ENCODE measurements at regions not wholly inside any gene's neighbourhood (a gene's known extent, or its start where the extent isn't known, plus 50 kb on each side); places are given as distances from the start of the nearest gene placed in this dataset.

DNA sequence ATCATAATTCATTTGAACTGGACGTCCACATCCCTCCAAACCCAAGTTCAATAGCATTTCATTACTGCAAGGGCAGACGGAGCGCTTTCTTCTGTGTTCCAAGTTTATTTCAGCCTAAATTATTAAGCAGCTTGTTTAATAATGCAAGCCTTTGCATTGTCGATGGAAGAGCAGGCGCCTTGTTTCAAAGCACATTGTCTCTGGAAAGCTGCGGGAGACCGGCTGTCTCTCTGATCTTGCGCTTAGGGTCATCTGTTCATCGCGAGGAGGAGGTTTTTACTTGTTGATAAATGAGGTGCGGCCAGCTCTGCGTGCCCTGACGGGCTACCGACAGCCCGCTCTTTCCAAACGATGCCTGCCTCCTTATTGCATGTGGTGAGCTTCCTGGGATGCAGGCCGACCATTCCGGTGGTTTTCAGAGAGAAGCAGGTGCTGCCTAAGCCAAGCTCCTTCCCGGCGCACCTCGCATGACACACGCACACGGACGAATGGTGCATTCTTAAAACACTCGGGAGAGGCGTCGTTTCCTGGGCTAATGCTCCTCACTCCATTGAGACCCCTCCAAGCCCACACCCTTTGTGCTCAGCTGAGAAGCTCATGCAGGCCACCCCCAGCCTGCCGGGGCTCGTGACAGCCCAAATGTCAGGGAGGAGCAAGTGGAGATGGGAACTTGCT is 456.9 kb downstream of the BRD1 start:
- no peak for DNase-seq (ENCODE audit: low read depth)
- TF ChIP-seq, protein P1, sequence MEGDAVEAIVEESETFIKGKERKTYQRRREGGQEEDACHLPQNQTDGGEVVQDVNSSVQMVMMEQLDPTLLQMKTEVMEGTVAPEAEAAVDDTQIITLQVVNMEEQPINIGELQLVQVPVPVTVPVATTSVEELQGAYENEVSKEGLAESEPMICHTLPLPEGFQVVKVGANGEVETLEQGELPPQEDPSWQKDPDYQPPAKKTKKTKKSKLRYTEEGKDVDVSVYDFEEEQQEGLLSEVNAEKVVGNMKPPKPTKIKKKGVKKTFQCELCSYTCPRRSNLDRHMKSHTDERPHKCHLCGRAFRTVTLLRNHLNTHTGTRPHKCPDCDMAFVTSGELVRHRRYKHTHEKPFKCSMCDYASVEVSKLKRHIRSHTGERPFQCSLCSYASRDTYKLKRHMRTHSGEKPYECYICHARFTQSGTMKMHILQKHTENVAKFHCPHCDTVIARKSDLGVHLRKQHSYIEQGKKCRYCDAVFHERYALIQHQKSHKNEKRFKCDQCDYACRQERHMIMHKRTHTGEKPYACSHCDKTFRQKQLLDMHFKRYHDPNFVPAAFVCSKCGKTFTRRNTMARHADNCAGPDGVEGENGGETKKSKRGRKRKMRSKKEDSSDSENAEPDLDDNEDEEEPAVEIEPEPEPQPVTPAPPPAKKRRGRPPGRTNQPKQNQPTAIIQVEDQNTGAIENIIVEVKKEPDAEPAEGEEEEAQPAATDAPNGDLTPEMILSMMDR (IDR thresholded peaks at IDR 0.05; ENCODE audit: insufficient read depth, low read depth, low read length, missing control alignments): no peak
- no peak overlapping the region for H3K4me3 ChIP-seq (ENCODE audit: low read length)

DNA sequence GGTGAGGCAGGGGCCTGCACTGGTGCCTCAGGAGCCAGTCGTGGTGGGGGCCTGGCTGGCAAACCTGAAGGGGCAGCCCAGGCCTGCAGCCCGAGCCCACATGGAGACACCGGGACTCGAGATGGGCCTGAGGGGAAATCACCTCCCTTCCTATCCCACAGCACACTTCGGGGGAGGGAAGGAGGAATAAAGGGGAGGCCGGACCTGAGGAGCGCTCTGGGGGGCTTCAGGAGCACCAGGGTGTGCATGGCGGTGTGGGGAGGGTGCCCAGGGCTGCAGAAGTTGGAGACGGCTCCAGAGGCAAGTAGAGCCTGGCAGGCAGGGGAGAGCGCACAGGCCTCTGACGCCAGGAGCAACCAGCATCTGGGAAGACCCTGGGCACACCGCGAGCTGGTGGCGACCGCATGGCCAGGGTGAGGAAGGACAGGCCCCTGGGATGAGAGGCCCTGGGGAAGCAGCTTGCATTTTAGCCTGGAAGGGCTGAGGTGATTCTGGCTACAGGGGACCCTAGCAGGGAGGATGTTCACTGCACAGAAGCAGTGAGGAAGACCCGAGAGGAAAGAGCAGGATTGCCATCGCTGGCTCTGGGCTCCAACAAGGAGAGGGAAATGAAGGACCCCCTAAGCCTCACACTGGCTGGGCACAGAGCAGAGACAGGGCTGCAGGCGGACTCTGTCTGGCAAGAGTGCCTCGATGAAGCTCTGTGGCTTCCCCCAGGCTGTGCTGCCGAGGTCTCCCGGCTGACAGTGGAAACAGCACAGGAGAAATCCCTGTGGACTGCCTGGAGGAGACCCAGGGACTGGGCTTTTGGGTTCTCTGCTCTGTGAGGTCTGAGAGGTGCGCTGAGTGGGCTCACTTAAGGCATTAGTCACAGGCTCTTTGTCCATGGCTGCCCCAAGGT is 457.7 kb downstream of the BRD1 start:
- no peak for DNase-seq (ENCODE audit: low read depth)
- TF ChIP-seq, protein P1 (IDR thresholded peaks at IDR 0.05; ENCODE audit: insufficient read depth, low read depth, low read length, missing control alignments): no peak
- H3K4me3 ChIP-seq (ENCODE audit: low read length): no peak overlapping the region

DNA sequence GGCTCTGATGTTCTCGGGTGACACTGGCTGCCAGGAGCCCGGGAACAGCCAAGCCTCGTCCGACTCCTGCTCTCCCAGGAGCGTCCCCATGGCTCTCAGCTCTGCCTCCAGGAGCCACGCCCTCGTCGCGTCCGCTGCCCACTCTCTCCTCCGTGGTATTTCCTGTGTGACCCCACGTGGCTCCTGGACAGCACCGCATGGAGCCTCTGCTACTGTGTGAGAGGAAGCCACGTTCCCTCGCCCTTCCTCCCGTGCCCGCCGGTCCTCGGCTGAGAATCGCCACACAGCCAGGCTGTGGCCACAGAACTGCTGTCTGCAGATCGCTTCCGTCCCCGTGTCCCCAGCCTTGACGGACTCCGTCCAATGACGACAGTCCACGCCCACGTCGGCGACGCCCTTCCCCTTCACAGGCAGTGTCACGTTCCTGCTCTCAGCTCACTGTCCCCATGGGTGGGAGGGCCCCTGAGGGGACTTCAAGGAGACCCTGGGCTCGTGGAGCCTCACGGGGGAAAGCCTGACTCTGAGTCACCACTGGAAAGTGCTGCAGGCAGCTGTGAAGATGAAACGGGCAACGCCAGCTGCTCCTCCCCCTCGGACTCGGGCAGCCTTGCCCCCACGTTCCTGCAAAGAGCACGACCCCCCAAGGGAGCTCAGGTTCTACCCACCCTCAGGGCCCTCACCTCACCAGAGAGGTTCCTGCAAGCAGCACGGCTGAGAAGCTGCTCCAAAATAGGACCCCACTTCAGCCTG is 458.5 kb downstream of the BRD1 start:
- TF ChIP-seq, protein P1 (IDR thresholded peaks at IDR 0.05; ENCODE audit: insufficient read depth, low read depth, low read length, missing control alignments): no peak
- DNase-seq (ENCODE audit: low read depth): no peak
- H3K4me3 ChIP-seq (ENCODE audit: low read length): no peak overlapping the region

DNA sequence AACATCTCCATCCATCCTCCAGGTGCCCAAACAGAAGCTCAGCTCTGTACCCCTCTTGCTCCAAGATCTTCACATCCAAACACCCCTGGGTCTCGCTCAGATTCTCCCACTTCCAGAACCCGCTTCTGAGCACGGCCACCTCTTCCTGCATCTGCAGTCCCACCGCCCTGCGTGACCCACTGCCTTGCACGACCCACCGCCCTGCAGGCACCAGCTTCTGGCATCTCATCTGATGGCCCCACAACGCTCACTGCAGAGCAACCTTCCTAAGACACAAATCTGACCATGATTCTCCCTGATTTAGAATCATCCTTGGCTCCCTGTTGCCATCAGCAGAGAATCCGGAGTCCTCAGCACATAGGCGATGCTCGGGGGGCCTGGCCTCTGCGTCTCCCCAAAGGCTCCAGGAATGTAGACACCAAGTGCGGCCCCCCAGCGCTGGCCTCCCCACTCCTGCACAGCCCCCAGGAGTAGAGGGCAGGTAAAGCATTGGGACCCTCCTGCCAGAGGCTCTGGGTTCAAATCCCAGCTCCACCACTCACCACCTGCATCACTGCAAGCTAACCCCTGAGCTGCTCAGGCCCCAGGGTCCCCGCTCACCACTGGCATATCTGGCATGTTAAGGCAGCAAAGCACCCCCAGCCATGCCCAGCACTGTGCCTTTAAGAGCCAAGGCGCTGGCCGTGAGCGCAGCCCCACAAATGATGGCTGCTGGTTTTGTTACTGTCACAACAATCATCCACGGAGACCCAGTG is 459.3 kb downstream of the BRD1 start:
- no peak for DNase-seq (ENCODE audit: low read depth)
- TF ChIP-seq, protein P1 (IDR thresholded peaks at IDR 0.05; ENCODE audit: insufficient read depth, low read depth, low read length, missing control alignments): no peak
- H3K4me3 ChIP-seq (ENCODE audit: low read length): no peak overlapping the region

DNA sequence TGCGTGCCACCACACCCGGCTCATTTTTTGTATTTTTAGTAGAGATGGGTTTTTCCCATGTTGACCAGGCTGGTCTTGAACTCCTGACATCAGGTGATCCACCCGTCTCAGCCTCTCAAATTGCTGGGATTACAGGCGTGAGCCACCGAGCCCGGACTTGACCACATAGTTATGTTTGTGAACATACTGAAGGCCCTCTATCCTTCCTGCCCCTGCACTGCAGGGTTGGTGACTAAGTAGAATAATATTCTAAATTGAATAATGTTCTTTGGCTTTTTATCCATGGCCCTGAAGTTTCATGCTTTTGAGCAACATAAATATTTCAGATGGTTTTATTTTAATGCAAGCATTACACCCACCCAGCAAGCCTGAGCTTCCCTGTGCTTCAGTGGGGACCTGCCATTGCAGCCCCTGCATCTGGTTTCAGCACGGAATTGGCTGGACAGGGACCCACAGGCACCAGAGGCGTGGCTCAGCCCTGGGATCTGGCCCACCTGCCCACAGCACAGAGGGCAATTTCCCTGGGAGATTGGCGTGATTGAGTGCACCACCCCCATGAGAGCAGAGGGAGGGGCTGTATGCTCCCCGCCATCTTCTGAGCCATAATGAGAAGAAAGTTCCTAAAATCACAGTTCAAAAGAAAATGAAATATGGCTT is 460.5 kb downstream of the BRD1 start:
- no peak for DNase-seq (ENCODE audit: low read depth)
- TF ChIP-seq, protein P1 (IDR thresholded peaks at IDR 0.05; ENCODE audit: insufficient read depth, low read depth, low read length, missing control alignments): no peak
- H3K4me3 ChIP-seq (ENCODE audit: low read length): no peak overlapping the region

DNA sequence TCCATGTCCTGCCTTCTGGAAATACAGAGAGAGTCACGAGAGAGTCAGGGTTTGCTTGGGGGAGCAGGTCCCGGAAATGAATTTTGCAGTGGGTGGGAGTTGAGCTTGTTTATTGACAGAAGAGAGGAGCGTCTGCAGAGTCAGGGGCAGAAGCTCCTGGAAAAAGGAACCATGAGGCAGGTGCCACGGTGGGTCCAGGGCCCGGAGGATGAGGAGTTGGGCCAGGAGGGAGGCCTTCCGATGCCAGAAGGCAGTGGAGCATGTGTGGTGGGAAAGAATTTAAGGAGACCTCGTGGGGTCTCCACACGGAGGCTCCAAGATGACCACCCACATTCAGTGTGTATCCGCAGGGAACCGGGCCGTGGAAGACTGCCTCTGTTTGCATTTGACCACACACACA is 461.2 kb downstream of the BRD1 start:
- no peak for DNase-seq (ENCODE audit: low read depth)

More for the DNA sequence above, 461.2 kb downstream of the BRD1 start:
- TF ChIP-seq, protein P1 (IDR thresholded peaks at IDR 0.05; ENCODE audit: insufficient read depth, low read depth, low read length, missing control alignments): no peak
- H3K4me3 ChIP-seq (ENCODE audit: low read length): no peak overlapping the region

All from epithelial cell of esophagus (primary cell).